HUES64 (cell line): ENCODE measurements at regions not wholly inside any gene's neighbourhood (a gene's known extent, or its start where the extent isn't known, plus 50 kb on each side); places are given as distances from the start of the nearest gene placed in this dataset.

ENCODE experiments used
- H3K27ac ChIP-seq: 2 replicates; pipeline ENCODE4 v1.7.0; 2013; ENCODE audit warnings: low read depth, low read length, inconsistent platforms
- H3K27me3 ChIP-seq: 2 replicates; pipeline ENCODE4 v1.6.1; 2013; ENCODE audit warnings: mild to moderate bottlenecking, low read length; ENCODE audit not compliant: insufficient read depth
- H3K36me3 ChIP-seq: 2 replicates; pipeline ENCODE4 v1.6.1; 2013; ENCODE audit warnings: mild to moderate bottlenecking, low read length; ENCODE audit not compliant: insufficient read depth
- H3K4me1 ChIP-seq: 2 replicates; pipeline ENCODE4 v1.6.1; 2013; ENCODE audit warnings: mild to moderate bottlenecking, low read length, moderate library complexity; ENCODE audit not compliant: insufficient read depth
- H3K4me3 ChIP-seq: 2 replicates; pipeline ENCODE4 v1.5.1; 2013; ENCODE audit warnings: mild to moderate bottlenecking, low read length, moderate library complexity
- H3K9ac ChIP-seq: 2 replicates; pipeline ENCODE4 v1.6.1; 2013; ENCODE audit warnings: mild to moderate bottlenecking, low read depth, low read length
- H3K9me3 ChIP-seq: 2 replicates; pipeline ENCODE4 v1.6.1; 2013; ENCODE audit warnings: low read depth, low read length; ENCODE audit not compliant: insufficient read depth
- WGBS: fragments of 150-250, 120-280 bp; methylation state at CpG from one replicate; pipeline ENCODE4 v1.1.7; 2013; ENCODE audit warnings: missing lambda C conversion rate; 5-methylcytosine and 5-hydroxymethylcytosine counted together

GRCh38 chr2:23153484-23153883 is 231.5 kb upstream of the KLHL29 start:
- H3K27me3 ChIP-seq, result no peaks in the 10 kb centered on the region
- no peak overlapping the region for H3K9ac ChIP-seq
- 91% methylated on average over 3 of the region's 3 CpGs for WGBS
- no peaks in the 10 kb centered on the region for H3K4me1 ChIP-seq
- no peak overlapping the region for H3K27ac ChIP-seq
- no peak overlapping the region for H3K4me3 ChIP-seq
- H3K36me3 ChIP-seq, result no peaks in the 10 kb centered on the region
- no peaks in the 10 kb centered on the region for H3K9me3 ChIP-seq

GRCh38 chr2:23155022-23155421 is 230.0 kb upstream of the KLHL29 start:
- 91% methylated on average over 4 of the region's 4 CpGs for WGBS
- no peak overlapping the region for H3K4me3 ChIP-seq

GRCh38 chr2:23157812-23158211 is 227.2 kb upstream of the KLHL29 start:
- no peaks in the 10 kb centered on the region for H3K27me3 ChIP-seq
- no peak overlapping the region for H3K4me3 ChIP-seq
- no peak overlapping the region for H3K9ac ChIP-seq
- H3K27ac ChIP-seq, result no peak overlapping the region
- H3K36me3 ChIP-seq, result no peaks in the 10 kb centered on the region
- H3K4me1 ChIP-seq, result no peaks in the 10 kb centered on the region
- no peaks in the 10 kb centered on the region for H3K9me3 ChIP-seq

More at GRCh38 chr2:23155022-23155421, 230.0 kb upstream of the KLHL29 start:
- Histone ChIP-seq H3K36me3 (no peaks in the 10 kb centered on the region), H3K9ac (no peak overlapping the region), H3K4me1 (no peaks in the 10 kb centered on the region), H3K27me3 (no peaks in the 10 kb centered on the region), H3K27ac (no peak overlapping the region), H3K9me3 (no peaks in the 10 kb centered on the region)

- Histone ChIP-seq H3K4me3 (no peak overlapping the region), H3K9ac (no peak overlapping the region), H3K27ac (no peak overlapping the region), H3K36me3 (no peaks in the 10 kb centered on the region), H3K4me1 (no peaks in the 10 kb centered on the region), H3K27me3 (no peaks in the 10 kb centered on the region), H3K9me3 (no peaks in the 10 kb centered on the region)
- WGBS, result 94% methylated on average over 1 of the region's 2 CpGs
Measured at GRCh38 chr2:23158306-23158705, 226.7 kb upstream of the KLHL29 start.

GRCh38 chr2:23159746-23160405 is 225.1 kb upstream of the KLHL29 start:
- H3K27ac ChIP-seq, result no peak overlapping the region

GRCh38 chr2:23164173-23164572 is 220.8 kb upstream of the KLHL29 start:
- Histone ChIP-seq H3K36me3 (no peaks in the 10 kb centered on the region), H3K9me3 (no peaks in the 10 kb centered on the region), H3K27me3 (no peaks in the 10 kb centered on the region), H3K4me1 (no peaks in the 10 kb centered on the region), H3K27ac (no peak overlapping the region), H3K9ac (no peak overlapping the region), H3K4me3 (no peak overlapping the region)
- WGBS, result 96% methylated on average over 2 of the region's 2 CpGs

More at GRCh38 chr2:23159746-23160405, 225.1 kb upstream of the KLHL29 start:
- no peaks in the 10 kb centered on the region for H3K4me1 ChIP-seq
- H3K9me3 ChIP-seq, result no peaks in the 10 kb centered on the region
- no peaks in the 10 kb centered on the region for H3K36me3 ChIP-seq
- no peak overlapping the region for H3K4me3 ChIP-seq
- no peaks in the 10 kb centered on the region for H3K27me3 ChIP-seq
- 96% methylated on average over 4 of the region's 5 CpGs for WGBS
- H3K9ac ChIP-seq, result no peak overlapping the region

- Histone ChIP-seq H3K27me3 (no peaks in the 10 kb centered on the region), H3K27ac (no peak overlapping the region), H3K36me3 (no peaks in the 10 kb centered on the region), H3K4me3 (no peak overlapping the region), H3K9ac (no peak overlapping the region), H3K9me3 (peaks cover 12% of the 10 kb centered on the region), H3K4me1 (no peaks in the 10 kb centered on the region)
- WGBS, result 100% methylated on average over 1 of the region's 1 CpG
Measured at GRCh38 chr2:23169896-23170295, 215.1 kb upstream of the KLHL29 start.

GRCh38 chr2:23171108-23171507 is 213.9 kb upstream of the KLHL29 start:
- H3K4me3 ChIP-seq, result no peak overlapping the region
- H3K36me3 ChIP-seq, result no peaks in the 10 kb centered on the region
- H3K27ac ChIP-seq, result no peak overlapping the region
- no peak overlapping the region for H3K9ac ChIP-seq
- no peaks in the 10 kb centered on the region for H3K4me1 ChIP-seq
- H3K9me3 ChIP-seq, result peaks cover 12% of the 10 kb centered on the region
- H3K27me3 ChIP-seq, result no peaks in the 10 kb centered on the region

GRCh38 chr2:23178396-23178795 is 206.6 kb upstream of the KLHL29 start:
- H3K4me1 ChIP-seq, result no peaks in the 10 kb centered on the region
- H3K27ac ChIP-seq, result no peak overlapping the region
- peaks cover 7% of the 10 kb centered on the region for H3K9me3 ChIP-seq
- WGBS, result 100% methylated on average over 1 of the region's 2 CpGs
- H3K36me3 ChIP-seq, result no peaks in the 10 kb centered on the region
- no peak overlapping the region for H3K4me3 ChIP-seq
- no peaks in the 10 kb centered on the region for H3K27me3 ChIP-seq
- H3K9ac ChIP-seq, result no peak overlapping the region

- WGBS, result 100% methylated on average over 4 of the region's 4 CpGs
Measured at GRCh38 chr2:23183733-23184132, 201.2 kb upstream of the KLHL29 start.

GRCh38 chr2:23198316-23199114 is 186.5 kb upstream of the KLHL29 start:
- WGBS, result 87% methylated on average over 11 of the region's 12 CpGs
- Histone ChIP-seq H3K27ac (no peak overlapping the region), H3K9me3 (no peaks in the 10 kb centered on the region), H3K27me3 (no peaks in the 10 kb centered on the region), H3K9ac (no peak overlapping the region), H3K36me3 (no peaks in the 10 kb centered on the region), H3K4me3 (no peak overlapping the region), H3K4me1 (no peaks in the 10 kb centered on the region)

More at GRCh38 chr2:23183733-23184132, 201.2 kb upstream of the KLHL29 start:
- H3K36me3 ChIP-seq, result no peaks in the 10 kb centered on the region
- H3K27me3 ChIP-seq, result no peaks in the 10 kb centered on the region
- peaks cover 9% of the 10 kb centered on the region for H3K9me3 ChIP-seq
- H3K9ac ChIP-seq, result no peak overlapping the region
- no peak overlapping the region for H3K4me3 ChIP-seq
- no peaks in the 10 kb centered on the region for H3K4me1 ChIP-seq
- H3K27ac ChIP-seq, result no peak overlapping the region
